T-helper 22 cell (primary cell): ENCODE measurements at regions not wholly inside any gene's neighbourhood (a gene's known extent, or its start where the extent isn't known, plus 50 kb on each side); places are given as distances from the start of the nearest gene placed in this dataset.
"Not testable (repeated sequence)": the region's sequence is repeated elsewhere in the genome, so short reads cannot be mapped to it uniquely, and the experiment has no call there.

Source experiments
- DNase-seq: peaks from one replicate; pipeline ENCODE4 v3.0.0-alpha.2; 2020; ENCODE audit warnings: low read depth

DNA sequence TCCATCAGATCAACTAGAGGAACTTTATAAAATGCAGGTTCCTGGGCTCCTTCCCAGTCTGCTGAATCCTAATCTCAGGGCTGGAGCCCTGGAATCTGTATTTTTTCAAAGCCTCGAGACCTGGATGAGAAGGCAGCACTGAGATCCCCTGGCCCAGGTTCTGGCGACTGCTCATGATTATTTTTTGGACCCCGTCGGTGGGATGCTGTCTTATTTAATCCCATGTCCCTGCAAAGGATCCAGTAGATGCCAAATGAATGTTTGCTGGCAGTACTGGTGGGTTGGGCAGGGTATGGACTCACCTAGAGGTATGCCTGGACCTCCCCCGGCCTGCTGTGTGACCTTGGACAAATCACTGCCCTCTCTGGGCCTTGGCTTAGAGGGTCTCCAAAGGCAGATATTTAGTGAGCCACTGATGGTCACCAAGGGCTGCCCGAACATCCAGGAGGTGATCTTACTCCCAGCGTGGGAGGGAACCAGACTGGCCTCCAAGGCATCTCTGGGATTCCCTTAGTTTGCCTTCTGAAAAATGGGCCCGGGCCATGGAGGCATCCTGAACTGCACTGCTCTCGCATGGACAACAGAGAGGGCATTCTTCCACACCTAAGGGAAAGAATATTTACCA, 91.6 kb upstream of the RUNX3 start:
- DNase-seq: no peak

DNA sequence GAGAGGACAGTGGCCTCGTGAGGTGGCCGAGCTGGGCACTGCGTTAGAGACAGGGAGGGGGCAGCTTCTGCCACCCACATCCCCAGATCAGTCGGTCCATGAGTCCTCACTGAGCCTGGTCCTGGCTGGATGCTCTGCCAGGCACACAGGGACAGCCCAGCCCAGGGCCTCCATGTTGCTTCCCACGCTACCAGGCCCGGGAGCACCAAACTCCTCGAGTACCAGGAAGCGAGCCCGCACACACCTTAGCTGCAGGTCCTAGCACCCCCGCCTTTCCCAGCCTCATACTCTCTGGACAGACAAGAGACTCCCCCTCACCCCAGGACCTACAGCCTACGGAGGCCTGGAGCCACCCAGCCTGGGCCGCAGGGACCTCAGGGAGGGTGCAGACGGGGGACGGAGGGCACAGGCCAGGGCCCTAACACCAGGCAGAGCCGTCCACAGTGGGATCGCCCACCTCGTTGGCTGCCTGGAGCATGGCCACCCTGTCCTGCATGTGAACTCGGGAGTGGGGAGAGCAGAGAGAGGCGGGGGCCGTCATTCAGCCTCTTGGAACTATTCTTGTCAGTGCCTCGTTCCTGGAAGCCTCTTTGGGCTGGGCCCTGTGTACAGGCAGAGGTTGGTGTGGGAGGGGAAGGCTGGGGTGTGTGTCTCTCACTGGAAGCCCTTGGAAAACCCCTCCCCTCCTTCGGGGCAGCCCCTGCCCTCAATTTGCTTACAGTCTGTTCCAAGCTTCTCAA, 90.9 kb upstream of the RUNX3 start:
- DNase-seq: no peak

DNA sequence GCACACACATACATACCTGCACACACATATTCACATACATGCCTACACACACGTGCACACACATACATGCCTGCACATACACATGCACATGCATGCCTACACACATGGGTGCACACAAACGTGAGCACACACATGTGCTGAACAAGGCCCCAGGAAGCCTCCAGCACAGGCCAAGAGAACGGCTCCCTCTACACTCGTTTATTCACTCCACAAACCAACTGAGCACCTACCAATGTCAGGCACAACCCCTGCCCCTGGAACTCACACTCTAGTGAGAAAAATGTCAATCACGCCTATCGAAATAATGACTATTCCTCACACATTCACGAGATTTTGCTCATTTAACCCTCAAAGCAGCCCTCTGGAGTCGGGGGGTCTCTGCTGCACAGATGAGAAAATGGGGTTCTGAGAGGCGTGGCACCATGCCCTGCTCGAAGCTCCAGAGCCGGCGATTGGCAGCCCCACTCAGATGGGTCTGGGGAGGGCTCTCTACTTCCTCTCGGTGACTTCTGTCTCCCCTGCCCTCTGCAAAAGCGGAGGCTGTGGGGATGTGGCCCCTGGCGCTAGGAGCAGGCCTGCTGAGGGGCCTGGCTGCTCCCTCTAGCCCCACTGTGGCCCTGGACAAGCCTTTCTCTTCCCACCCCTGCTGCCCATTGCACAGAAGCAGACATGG, 90.2 kb upstream of the RUNX3 start:
- no peak for DNase-seq

DNA sequence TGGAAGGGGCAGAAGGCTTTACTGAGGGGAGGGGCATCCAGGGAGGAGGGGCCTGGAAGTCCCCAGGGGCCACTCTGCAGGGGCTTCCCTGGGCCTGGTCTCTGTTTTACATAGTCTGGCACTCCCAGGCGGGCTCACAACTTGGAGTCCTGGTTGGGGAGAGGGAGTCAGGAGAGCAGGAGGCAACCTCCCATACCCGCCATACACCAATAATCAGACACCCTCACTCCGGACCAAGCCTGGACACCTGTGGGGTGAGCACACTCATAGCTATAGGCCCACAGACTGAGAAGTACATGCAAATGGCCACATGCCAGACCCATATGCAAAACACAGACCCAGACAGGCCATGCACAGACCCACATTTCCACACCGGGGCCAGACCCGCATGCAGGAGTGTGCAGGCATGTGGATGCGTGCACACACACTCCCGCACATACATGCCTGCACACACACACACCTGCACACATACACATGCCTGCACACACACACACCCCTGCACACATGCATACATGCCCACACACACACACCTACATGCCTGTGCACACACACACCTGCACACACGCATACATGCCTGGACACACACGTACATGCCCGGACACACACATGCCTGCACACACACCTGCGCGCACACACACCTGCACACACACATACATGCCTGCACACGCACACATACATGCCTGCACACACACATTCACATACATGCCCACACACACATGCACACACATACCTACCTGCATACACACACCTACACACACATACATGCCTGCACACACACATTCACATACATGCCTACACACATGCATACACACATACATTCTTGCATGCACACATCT, 89.5 kb upstream of the RUNX3 start:
- DNase-seq: no peak

DNA sequence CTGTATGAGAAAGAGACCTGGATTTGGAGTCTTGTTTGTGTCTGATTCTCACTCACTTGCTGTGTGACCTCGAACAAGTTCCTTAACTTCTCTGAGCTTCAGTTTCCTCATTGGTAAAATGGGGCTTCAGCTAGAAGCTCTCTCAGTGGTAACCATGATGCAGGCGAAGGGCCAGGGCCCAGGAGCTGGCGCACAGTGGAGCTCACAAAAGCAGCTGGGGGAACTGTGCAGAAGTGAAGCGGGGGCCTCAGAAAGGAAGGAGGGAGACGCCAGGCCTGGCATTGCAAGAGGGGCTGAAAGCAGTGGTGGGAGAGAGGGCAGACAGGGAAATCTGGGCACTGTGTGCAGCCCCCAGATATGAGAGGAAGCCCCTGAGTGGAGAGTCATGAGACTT, 88.9 kb upstream of the RUNX3 start:
- no peak for DNase-seq

DNA sequence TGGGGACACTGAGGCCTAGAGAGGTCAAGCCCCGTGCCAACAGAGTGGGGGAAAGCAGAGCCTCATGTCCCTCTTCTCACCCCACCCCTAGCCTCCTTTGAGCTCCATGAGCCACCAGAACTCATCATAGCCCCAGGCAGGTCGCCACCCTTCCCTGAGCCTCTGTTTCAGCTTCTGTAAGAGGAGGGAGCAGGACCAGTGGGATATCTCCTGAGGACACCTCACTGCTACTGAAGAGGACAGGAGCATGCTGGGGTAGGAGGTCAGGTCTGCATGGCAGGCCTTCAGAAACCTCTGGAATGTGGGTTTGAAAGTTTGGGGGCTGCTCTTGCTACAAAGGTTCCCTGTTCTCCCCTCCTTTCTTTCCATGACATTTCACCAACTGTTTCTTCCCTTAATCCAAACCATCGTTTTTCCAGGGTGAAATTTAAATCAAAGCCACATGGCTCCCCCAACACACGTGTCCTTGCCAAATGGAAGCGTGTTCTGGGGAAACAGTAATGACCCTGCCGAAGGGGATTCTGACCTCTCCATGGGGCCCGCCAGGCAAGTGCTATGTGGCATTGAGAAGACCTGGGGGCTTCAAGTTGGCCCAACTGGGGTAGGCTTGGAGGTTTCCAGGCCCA, 88.1 kb upstream of the RUNX3 start:
- no peak for DNase-seq

DNA sequence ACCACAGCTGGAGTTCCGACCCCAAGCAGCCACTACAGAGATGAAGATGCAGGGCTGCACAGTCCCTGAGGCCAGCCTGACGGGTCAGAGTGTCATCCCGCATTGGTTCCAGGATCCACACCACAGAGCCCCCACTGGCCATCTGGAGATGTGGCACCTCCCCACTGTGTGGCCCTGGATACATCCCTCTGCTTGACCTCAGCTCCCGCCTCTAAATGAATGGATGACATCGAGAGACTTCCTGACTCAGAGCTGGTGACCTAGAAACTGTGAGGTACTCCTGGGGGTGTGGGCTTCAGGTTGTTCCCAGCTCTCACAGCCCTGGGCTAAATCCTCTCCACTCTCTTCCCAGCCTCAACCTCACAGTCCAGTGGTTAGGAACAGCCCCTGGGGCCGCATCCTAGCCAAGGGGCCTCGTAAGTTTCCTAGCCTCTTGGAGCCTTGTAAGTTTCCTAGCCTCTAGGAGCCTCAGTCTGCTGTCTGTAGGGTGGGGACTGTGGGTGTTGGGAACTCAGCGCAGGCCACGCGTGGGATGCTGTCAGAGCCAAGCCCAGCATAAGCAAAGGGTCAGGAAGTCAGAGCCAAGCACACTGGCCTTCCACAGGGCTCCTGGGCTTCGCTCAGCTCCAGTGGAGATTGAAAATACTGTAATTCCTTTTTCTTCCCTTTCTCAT, 87.5 kb upstream of the RUNX3 start:
- peak; percentile 16 for DNase-seq

DNA sequence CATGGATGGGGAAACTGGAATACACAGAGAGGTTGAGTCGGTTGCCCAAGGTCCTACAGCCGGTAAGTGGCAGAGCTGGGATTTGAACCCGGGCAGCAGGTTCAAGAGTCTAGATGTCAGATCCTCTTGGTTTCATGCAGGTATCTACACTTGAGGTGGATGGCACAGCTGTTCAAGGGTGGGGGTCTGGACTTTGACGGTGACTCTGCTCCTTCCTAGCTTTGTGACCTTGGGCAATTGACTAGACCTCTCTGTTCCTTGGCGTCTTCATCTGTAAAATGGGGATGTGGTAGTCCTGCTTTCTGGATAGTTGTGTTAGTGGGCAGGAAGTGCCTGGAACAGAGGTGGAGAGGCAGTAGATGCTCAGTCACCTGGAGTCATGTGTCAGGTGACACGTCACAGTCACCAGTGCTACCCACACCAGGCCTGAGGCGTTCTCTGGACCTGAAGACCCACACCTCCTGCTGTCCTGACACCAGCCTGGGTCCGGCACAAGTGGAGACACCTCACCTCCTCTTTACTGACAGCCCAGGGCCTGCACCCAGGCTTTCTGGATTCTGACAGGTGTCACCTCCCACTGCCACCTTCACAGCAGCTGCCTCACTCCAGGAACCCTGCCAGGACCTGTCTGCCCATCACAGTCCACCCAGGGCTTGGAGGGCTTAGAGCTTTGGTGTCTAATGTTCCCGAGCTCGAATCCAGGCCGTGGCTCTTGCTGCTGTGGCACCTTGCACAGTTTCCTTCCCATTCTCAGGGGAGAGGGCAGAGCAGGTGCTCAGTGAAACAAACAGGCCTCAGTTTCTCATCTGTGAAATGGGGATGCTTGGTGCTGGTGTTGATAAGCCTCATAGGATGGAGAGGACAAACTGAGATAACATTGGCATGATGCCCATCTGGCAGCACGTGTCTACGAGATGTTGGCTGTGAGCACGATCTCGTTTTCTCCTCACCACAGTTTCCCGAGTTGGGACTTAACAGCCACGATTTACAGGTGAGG, 83.2 kb upstream of the RUNX3 start:
- DNase-seq: no peak

DNA sequence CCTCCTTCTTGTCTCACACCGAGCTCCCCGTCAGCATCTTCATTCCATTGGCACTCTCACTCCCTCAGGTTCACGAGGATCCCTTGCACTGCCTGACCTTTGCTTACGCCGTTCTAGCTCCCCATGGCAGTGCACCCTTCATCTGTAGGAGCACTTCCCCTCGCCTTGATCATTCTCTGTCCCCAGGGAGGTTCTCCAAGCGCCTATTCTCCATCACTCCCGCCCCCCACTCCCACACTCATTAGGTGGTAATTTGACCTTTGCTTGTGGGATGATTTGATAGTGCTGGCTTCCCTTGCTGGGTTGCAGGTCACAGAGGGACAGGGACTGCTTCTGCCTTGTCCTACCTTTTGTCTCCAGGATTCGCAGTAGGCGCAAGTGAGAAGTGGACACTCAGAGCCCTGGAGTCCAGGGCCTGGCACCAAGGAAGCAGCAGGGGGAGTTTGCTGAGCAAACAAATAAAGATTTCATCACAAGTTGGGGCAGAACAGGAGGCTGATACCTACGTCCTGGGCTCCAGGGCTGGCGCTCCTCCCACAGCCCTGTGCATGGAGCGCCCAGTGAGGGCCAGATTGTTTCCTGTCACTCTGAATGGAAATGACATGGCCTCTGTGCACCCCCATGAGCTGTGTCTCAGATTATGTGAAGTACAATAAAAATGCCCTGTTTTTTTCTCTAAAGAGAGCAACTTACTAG, 82.0 kb upstream of the RUNX3 start:
- DNase-seq: no peak

DNA sequence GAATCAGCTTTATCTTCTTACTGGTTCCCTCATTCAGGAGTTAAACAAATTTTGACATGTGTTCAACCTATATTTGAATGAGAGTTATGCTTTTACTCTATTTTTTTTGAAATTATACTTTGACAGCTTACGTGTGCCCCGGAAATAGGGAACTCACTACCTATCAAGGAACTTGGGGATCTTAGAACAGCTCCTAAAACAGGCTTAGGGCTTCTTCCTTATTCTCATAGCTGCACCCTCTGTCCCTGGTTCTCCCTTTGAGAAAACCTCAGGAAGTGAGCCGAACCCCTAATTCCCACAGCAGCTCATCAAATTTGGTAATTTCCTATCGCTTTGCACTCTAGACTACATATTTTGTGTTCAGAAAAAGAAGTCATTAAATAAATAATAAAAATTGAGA, 81.2 kb upstream of the RUNX3 start:
- DNase-seq: no peak

DNA sequence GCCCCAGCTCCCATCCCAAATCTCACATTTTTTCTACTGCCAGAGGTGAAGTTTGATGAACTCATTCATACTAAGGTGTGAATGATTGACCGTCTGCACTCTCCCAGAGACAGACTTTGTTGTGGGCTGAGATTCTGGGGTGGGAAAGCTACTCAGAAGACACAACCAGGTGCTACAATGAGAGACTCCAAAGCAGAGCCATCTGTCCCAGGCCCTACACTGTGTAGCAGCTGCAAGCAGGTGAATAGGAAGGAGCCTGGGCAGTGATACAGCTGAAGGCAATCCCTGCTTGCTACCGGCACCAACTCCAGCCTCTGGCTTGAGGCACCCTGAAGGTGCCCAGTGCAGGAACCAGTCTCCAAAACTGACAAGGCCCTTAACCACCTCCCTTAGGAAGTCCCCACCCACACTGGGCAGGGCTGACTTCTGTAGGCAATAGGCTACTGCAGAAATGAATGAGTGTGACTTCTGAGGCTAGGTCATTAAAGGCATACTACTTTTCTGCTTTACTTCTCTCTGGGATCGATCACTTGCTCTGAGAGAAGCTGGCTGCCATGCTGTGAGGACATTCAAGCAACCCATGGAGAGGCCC, 79.7 kb upstream of the RUNX3 start:
- no peak for DNase-seq

DNA sequence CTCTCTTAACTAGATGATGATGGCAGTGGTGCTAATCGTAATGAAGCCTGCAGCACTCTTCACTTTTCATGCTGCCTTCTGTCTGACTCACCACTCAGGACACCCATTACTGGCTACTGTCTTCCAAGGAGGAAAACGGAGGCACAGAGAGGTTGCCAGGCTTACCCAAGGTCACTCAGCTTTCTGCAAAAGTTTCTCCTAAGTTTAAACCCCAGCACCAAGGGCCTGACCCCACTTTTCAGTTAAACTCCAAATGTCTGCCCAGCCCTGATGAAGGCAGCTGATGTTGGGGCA, 78.1 kb upstream of the RUNX3 start:
- no peak for DNase-seq

DNA sequence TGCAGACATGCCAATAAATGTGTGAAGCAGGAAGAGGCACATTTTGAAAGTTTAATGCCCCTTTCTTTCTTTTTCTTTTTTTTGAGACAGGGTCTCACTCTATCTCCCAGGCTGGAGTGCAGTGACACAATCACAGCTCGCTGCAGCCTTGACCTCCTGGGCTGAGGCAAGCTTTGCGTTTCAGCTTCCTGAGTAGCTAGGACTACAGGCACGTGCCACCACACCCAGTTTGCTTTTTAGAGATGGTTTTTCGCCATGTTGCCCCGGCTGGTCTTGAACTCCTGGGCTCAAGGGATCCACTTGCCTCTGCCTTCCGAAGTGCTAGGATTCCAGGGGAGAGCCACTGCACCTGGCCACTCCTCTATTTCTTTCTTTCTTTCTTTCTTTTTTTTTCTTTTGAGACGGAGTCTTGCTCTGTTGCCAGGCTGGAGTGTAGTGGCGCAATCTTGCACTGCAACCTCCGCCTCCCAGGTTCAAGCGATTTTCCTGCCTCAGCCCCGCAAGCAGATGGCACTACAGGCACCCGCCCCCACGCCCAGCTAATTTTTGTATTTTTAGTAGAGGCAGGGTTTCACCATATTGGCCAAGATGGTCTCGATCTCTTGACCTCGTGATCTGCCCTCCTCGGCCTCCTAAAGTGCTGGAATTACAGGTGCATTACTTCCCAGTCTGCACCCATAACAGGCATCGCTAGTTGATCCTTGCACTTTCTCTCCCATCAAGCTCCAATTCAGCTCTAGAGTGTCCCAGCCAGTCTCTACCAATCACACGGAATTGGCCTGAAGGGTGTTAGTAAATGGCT, 77.5 kb upstream of the RUNX3 start:
- not testable (repeated sequence) for DNase-seq

DNA sequence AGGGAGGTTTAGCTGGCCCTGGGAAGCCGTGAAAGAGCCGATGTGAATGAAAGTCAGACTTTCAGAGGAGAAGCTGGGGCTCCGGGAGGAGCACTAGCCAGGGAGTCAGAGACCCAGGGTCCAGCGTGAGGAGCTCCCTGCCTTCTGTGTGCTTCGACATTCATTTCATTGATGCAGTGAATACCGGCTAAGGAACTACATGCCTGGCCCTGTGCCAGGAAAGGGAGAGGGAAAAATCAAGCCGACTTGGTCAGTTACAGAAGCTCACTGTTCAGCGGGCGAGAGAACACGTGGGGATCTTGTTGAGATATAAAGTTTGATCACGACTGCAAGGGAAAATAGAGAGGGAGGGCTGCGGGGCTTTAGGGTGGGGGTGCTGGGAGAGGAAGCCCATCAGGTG, 76.7 kb upstream of the RUNX3 start:
- no peak for DNase-seq

DNA sequence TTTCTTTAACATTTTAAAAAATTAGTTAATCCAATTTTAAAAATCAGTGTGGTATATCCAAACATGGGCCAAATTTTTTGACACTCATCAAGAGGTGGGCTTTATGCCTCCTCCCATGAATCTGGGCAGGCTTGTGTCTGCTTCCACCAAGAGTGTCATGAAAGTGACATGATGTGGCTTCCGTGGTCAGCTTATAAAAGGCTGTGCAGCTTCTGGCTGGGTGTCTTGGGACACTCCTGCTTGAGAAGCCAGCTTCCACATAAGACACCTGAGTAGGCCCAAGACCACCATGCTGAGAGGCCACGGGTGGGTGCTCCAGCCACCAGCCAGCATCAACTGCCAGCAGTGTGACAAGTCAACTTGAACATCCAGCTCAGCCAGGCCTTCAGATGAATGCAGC, 74.3 kb upstream of the RUNX3 start:
- DNase-seq: no peak

DNA sequence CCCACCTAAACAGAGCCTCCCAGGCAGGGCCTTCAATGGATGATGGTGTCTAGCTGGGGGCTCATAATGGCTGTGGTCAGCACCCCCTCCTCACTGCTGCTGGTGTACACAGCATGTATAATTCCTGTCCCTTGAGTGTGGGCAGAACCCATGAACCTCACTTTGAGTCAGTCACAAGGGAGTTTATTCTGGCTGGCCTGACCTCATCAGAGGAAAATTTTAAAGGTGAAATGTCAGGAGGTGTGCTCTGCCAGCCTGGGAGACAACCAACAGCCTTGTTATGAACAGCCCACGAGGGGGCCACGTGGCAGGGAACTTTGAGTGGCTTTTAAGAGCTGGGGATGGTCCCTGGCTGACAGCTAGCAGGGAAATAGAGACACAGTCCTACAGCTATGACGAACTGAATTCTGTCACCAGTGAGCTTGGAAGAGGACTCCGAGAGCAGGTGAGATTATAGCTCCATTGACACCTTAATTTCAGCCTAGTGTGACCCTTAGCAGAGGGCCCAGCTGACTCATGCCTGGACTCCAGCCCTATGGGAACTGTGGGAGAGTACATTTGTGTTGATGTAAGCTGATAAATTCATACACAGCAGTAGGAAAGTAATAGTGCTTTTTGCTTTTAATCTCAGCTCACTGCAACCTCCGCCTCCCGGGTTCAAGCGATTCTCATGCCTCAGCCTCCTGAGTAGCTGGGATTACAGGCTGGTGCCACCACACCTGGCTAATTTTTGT, 73.5 kb upstream of the RUNX3 start:
- DNase-seq: no peak

DNA sequence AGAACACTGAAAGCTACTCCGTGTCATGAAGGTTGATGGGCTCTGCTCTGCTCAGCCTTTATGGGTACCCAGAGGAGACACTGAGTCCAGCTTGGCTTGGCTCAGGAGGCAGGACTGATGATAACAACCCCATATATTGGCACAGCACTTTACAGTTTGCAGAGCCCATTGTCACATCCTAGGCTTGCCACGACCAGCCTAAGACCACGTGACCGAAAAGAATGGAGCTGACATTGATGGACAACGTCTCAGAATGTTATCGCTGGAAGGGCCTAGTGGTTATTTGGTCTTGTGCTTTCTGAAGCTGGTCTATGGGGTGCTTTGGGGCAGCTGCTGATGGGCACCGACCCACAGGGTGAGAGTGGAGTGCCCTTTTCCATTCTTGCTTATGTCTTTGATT, 72.9 kb upstream of the RUNX3 start:
- no peak for DNase-seq
